ENCODE measurements at regions not wholly inside any gene's neighbourhood (a gene's known extent, or its start where the extent isn't known, plus 50 kb on each side); places are given as distances from the start of the nearest gene placed in this dataset.

DNA sequence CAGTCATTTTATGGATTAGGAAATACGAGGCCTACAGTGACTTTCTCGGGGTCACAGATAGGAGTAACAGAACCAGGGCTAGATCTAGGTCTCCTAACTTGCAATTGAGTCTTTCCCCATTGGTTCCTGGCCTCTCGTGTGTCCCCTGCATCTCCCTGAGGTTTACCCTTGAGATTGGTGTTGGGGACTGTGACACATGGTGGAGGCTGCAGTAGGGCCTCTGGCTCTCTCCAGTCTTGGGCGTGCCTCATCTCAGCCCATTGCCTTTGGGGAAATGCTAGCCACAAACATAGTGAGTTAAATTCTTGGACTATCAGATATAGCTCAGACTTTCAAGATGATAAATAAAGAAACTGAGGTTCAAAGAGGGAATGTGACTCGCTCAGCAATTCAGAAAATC lies 212.1 kb downstream of the KCNRG start:
- TF ChIP-seq POLR2A (IDR thresholded peaks at IDR 0.05; ENCODE audit: low read depth, low read length) = no peak
- no peak for TF ChIP-seq POLR2AphosphoS5 (IDR thresholded peaks at IDR 0.05; ENCODE audit: low read depth, low read length)
- no peak for TF ChIP-seq SPI1 (IDR thresholded peaks at IDR 0.05; ENCODE audit: low read depth, low read length)
- no peak for TF ChIP-seq TAF1 (IDR thresholded peaks at IDR 0.05; ENCODE audit: low read depth, low read length)
- no peak for TF ChIP-seq POU2F2 (IDR thresholded peaks at IDR 0.05; ENCODE audit: low read depth, low read length)
- no peak for TF ChIP-seq PAX5 (IDR thresholded peaks at IDR 0.05; ENCODE audit: insufficient read depth, low read length, severe bottlenecking)

All from GM12891 (cell line).